HG03571 (cell line): ENCODE measurements at regions not wholly inside any gene's neighbourhood (a gene's known extent, or its start where the extent isn't known, plus 50 kb on each side); places are given as distances from the start of the nearest gene placed in this dataset.
"Not testable (repeated sequence)": the region's sequence is repeated elsewhere in the genome, so short reads cannot be mapped to it uniquely, and the experiment has no call there.

Source experiments
- ATAC-seq: cut with Tn5 transposase; IDR thresholded peaks from one replicate; pipeline ENCODE4 v1.9.1; 2021; ENCODE audit not compliant: unreplicated experiment

DNA sequence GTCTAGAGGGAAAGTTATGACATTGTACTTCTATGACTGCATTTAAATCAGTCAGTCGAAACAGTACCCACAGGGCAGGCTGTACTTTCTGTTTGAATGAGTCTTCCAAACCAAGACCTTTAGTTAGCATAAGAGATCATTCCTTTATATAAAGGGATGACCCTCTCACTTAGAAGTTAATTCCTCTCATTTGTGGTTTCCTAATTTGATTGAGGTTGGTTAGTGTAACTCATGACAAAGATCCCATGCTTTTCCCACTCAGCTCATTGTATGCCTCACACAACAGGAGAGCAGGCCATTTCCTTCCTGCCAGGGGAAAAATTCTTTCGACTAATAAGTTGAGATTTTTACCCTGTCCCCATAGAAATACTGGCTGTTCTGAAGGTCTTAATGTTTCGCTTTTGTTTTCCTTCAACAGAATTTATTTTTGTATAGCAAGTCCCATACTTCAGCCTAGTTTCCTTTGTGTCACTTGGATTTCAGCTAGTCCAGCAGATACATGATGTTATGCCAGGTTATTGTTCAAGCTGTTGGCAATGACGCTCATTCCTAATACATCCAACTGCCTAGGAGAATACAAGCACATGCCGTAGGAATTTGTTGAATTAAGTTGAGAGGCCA, 500.7 kb downstream of the SPATA31D1 start:
- no peak for ATAC-seq

DNA sequence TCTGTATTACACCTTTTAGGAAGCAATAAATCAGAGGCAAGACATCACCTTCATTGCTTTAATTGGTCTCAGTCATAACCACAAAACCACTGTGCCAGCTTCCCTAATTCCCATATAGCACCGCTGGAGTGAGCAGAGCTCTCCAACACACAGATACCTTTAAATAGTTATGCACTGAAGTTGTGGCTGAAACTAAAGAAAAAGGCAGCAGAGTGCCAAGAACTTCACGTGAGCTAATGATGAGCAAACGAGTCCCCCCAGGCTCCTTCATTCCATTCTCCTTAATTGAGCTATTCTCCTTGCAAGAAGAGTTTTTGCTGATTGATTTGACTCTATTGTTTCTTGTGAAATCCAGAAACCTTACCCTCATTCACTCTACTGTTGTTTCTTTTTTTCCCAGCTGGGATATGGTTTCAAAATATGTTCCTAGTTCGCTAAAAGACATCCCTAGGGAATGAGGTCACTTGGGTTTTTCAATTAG, 501.5 kb downstream of the SPATA31D1 start:
- ATAC-seq = no peak

DNA sequence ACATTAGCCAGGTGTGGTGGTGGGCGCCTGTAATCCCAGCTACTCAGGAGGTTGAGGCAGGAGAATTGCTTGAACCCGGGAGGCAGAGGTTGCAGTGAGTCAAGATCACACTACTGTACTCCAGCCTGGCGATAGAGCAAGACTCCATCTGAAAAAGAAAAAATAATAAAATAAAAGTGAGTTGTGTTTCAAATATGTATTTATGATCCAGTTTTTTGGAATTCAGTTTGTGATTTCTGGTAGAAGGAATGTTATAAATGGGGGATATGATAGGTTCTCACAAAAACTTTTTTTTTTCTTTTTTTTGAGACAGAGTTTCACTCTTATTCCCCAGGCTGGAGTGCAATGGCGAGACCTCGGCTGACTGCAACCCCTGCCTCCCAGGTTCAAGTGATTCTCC, 502.2 kb downstream of the SPATA31D1 start:
- not testable (repeated sequence) for ATAC-seq

DNA sequence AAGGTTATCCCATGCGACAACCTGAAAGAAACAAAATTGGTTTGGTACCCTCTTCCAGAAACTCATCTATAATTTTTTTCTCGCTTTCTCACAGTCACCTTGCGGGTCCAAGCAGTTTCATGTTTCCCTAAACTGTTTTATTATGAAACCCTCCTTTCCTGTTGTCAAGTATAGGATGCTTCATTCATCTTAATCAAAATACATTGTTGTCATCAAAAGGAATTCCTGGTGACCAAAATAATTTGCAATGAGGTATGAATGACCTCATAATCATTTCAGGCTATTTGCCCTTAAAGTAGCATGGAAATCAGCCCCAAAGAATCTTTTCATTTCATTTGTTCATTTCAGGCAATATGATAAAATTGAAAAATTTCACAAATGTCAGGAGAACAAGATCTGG, 503.0 kb downstream of the SPATA31D1 start:
- ATAC-seq = no peak

DNA sequence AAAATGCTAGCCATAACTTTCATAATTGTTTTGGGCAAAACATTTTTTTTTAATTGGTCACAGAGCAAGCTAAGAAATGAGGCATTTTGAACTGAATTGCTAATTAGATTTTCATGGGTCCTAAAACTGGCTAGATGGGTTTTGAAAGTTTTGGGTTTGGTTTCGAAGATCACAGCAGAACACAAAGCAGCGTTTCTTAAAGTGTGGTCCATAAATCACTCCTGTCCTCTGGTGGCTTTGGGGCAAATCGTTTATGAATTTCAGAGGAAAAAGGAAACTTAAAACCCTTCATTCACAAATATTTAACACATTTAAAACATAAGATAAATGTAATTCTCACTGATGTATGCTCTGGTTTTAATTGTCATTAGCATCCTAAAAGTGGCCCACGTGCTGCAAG, 503.7 kb downstream of the SPATA31D1 start:
- ATAC-seq = no peak

DNA sequence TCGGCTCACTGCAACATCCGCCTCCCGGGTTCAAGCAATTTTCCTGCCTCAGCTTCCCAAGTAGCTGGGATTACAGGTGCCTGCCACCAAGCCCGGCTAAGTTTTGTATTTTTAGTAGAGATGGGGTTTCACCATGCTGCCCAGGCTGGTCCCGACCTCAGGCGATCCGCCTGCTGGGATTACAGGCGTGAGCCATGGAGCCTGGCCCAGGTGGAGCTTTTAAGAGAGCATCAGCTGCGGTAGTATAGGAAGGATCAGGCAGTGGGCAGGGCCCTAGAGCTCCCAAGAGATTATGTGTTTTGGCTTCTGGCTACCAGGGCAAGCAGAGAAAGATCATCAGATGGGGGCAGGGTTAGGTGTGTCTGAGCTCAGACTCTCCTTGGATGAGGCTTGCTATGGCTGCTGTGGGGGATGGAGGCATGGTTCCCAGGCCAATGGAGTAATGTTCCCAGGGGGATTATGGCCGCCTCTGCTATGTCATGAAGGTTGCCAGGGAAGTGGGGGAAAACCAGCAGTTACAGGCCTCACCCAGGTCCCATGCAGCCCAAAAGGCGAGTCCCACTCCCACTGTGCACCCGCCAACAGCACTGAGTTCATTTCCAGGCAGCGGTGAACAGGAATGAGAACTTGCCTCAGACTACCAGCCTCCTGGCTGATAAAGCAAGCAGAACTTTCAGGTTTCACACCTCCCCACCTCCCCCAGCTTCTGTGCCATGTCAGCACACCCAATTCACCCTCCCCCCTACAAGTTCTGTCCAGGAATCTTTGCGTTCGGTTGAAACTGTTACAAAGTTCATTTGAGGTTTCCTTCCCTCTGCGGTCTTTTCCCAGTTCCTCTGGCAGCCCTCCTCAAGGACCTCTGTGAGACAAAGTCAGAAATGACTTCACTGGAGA, 507.6 kb downstream of the SPATA31D1 start:
- no peak for ATAC-seq

DNA sequence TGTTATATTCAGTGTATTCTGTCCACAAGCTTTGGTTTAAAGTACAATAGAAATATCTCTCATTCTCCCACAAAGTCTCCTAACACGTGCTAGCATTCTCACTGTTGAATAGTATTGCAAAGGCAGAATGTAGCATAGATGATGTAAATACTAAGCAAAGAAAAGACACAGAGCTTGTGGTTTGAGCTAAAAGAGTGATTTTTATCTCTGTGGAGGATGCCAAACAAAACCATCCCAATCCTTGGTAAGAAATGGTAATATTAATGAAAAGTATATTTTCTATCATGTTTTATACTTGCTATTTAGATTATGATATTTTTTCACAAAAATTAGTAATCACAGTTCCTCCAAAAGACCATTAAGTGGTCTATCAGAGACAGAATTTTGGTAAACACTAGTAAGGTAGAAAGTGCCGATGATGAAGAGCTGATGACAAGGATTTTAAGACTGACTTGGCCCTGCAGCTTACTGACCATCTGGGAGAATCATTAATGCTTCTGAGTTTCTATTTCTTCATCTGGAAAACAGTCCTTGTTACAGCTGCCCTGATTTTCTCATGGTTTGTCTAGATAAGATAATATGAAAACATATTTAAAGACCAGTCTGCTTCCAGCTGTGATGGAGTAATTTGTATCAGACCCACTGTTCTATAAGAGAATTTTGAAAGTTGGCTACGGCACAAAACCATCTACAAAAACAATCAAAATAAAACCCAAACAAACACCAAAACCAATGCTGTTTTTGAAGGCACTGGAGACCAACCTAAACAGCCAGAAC, 510.2 kb downstream of the SPATA31D1 start:
- no peak for ATAC-seq

DNA sequence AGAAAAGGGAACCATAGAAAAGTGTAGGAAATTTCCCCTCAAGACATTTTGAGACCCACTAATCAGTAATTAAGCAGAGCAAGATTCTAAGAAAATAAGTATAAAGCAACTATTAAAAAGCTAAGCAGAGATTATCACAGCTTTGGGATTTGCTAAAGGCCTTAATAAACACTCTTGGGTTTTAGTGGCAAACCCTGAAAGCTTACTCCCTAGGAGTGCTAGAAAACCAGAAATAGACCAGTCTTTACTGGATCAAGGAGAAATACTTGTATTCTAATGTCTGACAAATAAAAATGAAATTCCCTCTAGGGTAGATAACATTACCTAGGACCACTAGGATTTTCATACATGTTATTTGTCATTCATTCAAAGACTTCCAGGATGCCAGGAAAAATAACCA, 510.8 kb downstream of the SPATA31D1 start:
- ATAC-seq = no peak

DNA sequence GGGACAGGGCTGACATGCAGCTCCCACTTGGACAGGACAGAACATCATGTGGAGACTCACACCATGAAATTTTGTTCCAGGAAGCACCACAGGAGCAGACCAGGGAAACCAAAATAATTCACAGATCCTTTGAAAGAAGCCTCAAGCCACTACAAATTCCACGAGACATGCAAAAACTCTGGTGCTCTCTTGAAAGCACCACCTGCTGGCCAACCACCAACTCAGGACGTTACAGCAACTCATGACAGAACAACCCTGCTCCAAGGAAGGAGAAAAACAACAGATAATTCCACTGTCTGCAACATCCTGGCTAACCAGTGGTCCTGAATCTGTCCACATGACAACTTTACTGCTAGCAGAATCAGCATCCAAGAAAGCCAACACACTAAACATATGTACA, 516.0 kb downstream of the SPATA31D1 start:
- no peak for ATAC-seq

DNA sequence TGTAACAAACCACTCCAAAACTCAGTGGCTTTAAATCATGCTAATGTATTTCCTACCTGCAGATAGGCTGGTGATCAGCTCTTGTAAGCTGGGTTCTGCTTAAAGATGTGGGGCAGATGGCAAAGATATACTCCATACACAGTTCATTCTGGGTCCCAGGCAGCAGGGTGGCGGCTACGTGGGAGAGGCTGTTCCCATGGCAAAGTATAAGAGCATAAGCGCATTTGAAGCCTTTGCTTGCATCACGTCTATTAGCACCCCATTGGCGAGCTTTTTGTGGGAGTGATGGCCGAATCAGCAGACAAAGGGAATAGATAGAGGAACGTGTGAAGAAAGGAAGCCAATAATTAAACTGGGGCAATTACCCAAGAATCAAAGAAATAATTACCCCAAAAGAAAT, 523.1 kb downstream of the SPATA31D1 start:
- no peak for ATAC-seq

DNA sequence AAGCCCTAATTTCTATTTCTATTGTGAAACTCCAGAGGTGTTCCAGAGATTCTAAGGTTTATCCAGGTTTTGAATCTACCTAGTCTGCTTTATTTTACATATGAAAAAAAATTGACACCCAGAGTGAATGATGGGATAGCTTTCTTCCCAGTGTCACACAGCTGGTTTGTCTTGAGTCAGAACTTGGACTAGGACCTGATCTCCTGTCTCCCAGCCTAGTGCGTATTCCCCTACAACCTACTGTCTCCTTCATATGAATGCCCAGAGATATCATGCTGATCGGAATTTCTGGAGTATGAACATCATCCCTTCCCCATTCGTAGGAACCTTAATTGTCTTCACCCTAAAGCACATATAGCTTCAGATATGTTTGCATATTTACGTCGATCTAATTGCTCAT, 524.2 kb downstream of the SPATA31D1 start:
- ATAC-seq = no peak

DNA sequence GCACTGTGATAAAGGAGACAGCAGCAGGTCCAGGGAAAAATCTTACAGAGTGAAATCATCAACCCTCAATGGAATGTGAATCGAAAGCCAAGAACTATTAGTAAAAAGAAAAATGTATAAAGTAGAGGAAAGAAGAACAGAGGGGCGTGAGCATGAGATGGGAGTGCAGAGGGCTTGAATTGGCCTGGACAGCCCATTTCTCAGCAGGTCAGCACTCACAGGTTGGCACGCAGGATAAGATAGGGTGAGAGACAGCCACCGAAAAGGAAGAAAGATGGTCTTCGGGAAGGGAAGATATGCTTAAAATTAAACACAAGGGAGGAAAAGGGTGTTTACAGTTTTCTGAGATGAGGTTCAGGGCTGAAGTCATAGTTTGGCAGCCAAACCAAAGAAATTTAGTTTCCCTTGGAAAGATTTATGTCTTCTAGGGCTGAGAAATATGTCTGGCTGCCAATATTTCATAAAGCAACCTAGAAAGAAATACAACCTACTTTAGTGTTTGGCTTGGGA, 524.7 kb downstream of the SPATA31D1 start:
- ATAC-seq = no peak

DNA sequence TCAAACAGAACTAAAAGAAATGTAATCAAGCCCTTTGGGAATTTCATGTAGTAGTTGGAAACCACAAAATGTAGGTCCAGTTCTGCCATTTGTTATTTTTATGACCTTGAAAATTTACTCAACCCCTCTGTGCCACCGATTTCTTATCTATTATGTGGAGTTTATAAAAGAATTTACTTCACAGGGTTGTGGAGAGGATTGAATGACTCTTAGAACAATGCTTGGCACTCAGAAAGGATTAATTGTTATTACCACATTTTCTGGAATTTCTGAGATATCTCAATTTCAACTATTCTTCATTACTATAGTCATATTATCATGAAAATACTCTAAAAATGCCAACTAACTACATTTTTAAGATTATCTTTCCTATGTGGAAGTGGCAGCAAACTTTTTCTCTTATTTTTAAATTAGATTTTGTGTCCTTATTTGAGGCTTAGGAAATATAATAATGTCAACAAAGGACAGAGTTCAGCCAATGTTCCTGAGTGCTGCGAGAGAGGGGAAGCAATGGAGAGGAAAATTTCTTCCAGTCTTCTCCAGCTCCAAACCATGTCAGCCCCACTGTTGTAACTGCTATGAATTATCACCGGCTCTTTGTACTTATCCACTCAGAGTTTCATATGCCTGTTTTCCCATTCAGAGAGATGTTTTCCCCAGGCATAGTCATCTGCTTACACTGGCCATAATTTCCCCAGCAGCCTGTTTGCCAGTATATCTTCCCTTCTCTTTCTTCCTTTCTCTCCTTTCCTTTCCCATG, 525.6 kb downstream of the SPATA31D1 start:
- ATAC-seq = no peak

DNA sequence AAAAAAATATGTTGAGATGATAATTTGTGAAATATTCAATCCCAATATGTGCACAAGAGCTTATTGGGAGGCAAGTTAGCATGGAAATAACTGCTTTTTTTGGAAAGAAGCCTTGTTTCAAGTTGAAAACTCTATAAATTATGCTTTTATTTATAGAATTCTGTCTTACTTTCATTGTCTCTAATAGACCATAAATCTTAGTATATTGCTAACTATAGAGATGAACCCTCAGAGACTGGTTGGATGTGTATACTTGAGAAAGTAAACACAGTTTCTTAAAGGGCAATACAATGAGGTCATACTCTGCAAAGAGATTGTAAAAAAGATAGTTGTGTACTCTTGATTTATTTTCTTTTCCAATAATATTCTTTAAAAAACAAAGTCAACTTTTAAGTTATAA, 530.3 kb downstream of the SPATA31D1 start:
- ATAC-seq = no peak

DNA sequence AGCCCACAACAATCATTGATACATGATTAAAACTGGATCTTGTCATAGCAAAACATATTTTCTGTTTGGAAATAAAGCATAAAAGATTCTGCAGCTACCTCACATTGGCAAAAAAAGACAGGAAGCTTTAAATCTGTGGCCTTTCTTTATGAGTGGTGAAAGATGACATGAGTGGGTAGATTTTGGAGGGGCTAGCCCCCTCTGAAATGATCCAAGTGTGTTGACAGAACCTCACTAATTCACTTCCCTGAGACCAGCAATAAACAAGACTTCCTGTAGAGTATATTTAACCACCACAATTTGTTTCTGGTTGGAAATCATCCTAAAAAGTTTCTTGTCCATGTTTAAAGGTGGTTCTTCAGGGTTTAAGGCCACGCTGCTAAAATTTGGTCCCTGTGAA, 530.8 kb downstream of the SPATA31D1 start:
- no peak for ATAC-seq

DNA sequence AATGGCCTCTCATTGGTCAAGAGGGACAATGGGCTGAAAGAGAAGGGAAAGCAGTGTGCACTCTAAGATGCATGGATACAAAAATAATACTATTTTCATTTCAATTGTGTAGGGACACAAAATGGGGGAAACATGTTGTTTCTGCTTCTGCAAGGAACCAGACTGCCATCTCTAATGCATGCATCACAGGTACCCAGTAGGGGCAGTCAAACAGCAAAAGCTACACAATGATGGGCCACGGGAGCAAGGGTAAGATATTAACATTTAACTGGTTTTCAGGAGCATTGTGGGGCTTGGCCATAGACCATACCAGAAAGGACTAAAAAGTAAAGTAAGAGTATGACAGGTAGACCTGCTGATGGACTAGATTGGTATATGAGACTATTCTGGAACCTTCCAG, 535.8 kb downstream of the SPATA31D1 start:
- ATAC-seq = no peak

DNA sequence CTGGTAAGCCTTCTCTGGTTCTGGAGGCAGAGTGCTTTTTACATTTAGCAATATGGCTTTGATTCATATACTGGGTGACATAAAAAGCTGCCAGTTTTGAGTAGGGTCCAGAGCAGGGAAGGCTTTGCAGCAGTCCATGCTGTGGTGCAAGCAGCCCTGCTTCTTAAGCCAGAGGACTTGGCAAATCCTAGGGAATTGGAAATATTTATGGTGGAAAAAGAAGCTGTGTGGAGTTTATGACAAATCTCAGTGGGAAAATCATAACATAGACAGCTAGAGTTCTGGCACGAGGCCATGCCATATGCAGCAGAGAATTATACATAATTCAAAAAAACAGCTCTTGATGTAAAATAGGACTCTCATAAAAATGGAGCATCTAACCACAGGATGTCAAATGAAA, 536.4 kb downstream of the RASEF start:
- ATAC-seq = no peak

DNA sequence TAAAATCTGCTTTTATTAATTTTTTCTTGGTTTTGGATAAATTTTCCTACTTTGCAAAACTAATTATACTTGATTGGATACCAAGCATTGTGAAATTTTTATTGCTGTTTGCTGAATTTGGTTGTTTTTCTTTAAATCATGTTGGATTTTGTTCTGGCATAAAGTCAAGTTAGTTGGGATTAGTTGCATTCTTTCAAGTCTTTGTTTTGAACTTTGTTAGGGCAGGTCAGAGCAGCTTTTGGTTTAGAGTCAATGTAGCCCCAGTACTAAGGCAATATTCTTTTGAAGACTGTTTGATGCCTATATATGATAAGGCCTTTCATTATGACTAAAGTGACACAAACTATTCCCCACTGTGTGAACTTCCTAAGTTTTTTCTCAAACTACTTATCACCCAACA, 531.1 kb downstream of the RASEF start:
- no peak for ATAC-seq

DNA sequence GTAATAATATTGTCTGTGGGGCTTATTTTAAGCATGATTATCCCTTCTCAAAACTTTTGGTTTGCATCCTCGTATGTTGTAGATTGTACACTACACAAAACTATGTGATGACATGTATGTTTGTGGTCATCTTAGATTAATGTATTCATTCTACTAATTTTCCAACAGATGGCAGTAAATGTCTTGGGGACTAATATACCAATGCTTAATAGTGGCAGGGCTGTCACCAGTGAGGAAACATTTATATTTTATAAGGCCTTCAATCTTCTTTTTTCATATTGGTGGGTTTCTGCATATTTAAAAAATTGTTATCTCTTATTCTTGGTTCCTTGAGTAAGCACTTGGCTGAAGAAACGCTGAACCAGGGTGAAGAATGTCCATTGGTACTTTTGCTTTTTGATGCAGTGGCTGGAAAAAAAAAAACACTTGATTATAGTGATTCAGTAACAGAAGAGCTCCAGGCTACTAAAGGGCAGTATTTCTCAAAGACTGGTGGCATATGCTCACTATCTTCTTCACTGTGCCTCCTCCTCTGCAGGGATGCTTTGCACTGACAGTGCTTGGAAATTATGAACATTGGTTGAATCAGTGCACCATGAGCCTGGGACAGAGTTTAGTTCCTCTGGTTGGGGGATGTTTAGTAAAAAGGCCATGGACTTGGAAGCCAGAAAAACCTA, 530.3 kb downstream of the RASEF start:
- ATAC-seq = no peak

DNA sequence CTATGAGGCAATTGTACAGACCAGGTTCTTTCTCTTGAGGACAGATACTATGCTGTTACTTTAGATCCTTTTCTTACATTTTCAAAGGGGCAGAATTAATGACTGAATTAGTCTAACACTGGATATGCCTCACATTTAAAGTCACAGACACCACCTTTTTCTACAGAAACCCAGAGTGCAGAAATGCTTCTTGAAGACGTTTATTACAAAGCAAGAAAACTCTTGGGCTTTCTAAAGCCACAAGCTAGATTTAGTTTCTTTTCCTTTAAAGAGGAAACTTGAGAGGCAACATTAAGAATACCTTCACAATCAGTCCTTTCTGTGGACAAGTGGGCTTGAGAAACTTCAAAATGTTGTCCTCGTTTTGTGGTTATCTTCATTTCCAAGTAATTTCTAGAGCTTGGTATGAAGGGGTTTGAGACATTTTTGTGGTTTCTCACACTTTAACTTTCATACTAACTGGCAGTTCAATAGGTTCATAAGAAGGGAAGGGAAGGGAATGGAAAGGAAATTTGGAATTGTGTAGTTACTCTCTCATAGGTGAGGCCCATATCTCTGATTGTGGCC, 527.4 kb downstream of the RASEF start:
- no peak for ATAC-seq
